Renal cortical epithelial cell (primary cell): ENCODE measurements at regions not wholly inside any gene's neighbourhood (a gene's known extent, or its start where the extent isn't known, plus 50 kb on each side); places are given as distances from the start of the nearest gene placed in this dataset.
A peak's percentile ranks its signal among the peaks of the same experiment; 100 is the strongest.
"Not testable (repeated sequence)": the region's sequence is repeated elsewhere in the genome, so short reads cannot be mapped to it uniquely, and the experiment has no call there.

Source experiments
- DNase-seq: peaks from one replicate; pipeline ENCODE4 v3.0.0-alpha.2; 2011; ENCODE audit warnings: low read depth

GRCh38 chr2:21194147-21194546, 70.4 kb downstream of the TDRD15 start:
- DNase-seq, result no peak

- DNase-seq, result no peak
Observed at GRCh38 chr2:21194858-21195271, 71.1 kb downstream of the TDRD15 start.

- no peak for DNase-seq
Observed at GRCh38 chr2:21195326-21195725, 71.6 kb downstream of the TDRD15 start.

- DNase-seq, result no peak
Observed at GRCh38 chr2:21198637-21199036, 74.9 kb downstream of the TDRD15 start.

GRCh38 chr2:21203976-21204375, 80.2 kb downstream of the TDRD15 start:
- no peak for DNase-seq

GRCh38 chr2:21214085-21214484, 90.3 kb downstream of the TDRD15 start:
- not testable (repeated sequence) for DNase-seq

GRCh38 chr2:21217442-21217841, 93.7 kb downstream of the TDRD15 start:
- peak; percentile 2 for DNase-seq

- peak; percentile 63 for DNase-seq
Observed at GRCh38 chr2:21220930-21221329, 97.2 kb downstream of the TDRD15 start.

- no peak for DNase-seq
Observed at GRCh38 chr2:21223618-21224017, 99.8 kb downstream of the TDRD15 start.

GRCh38 chr2:21228041-21228895, 104.5 kb downstream of the TDRD15 start:
- DNase-seq, result no peak

- DNase-seq, result no peak
Observed at GRCh38 chr2:21229302-21229701, 105.5 kb downstream of the TDRD15 start.

- no peak for DNase-seq
Observed at GRCh38 chr2:21230140-21230539, 106.4 kb downstream of the TDRD15 start.

- no peak for DNase-seq
Observed at GRCh38 chr2:21231985-21232384, 108.2 kb downstream of the TDRD15 start.

- no peak for DNase-seq
Observed at GRCh38 chr2:21233194-21233593, 109.4 kb downstream of the TDRD15 start.

GRCh38 chr2:21234001-21234400, 110.2 kb downstream of the TDRD15 start:
- no peak for DNase-seq

- DNase-seq, result no peak
Observed at GRCh38 chr2:21234464-21235120, 110.8 kb downstream of the TDRD15 start.

- DNase-seq, result not testable (repeated sequence)
Observed at GRCh38 chr2:21239749-21240148, 116.0 kb downstream of the TDRD15 start.

GRCh38 chr2:21244161-21244560, 120.4 kb downstream of the TDRD15 start:
- DNase-seq, result no peak

- DNase-seq, result no peak
Observed at GRCh38 chr2:21245565-21245964, 121.8 kb downstream of the TDRD15 start.

GRCh38 chr2:21249367-21249766, 125.6 kb downstream of the TDRD15 start:
- no peak for DNase-seq

- DNase-seq, result no peak
Observed at GRCh38 chr2:21250673-21251072, 126.9 kb downstream of the TDRD15 start.

GRCh38 chr2:21251216-21251980, 127.6 kb downstream of the TDRD15 start:
- DNase-seq, result no peak
